IMR-90 (cell line): ENCODE measurements at regions not wholly inside any gene's neighbourhood (a gene's known extent, or its start where the extent isn't known, plus 50 kb on each side); places are given as distances from the start of the nearest gene placed in this dataset.

Experiments used
- ATAC-seq: fragments of 200-7000 bp; cut with Tn5 transposase; 2 replicates; pipeline ENCODE4 v1.9.1; 2020; ENCODE audit warnings: low read depth, mild to moderate bottlenecking, moderate library complexity
- BruUV-seq: library from RNA; stranded (reverse); fragments of 400-500 nt; replicated peaks from 2 replicates; lab custom pipeline; 2021; lab: Mats Ljungman, UMichigan
- CTCF ChIA-PET: fragments of 300-600 bp; formaldehyde crosslinking; extraction: SDS; loops from one replicate; lab custom pipeline; 2021; ENCODE audit warnings: antibody characterized with exemption; lab: Yijun Ruan, JAX
- POLR2A ChIA-PET: fragments of 300-600 bp; sonication (Branson Sonifier 250); formaldehyde crosslinking; loops from one replicate; lab custom pipeline; 2022; ENCODE audit warnings: antibody characterized with exemption; ENCODE audit not compliant: unreplicated experiment; lab: Charles Lee
- DNase-seq: peaks from one replicate; pipeline ENCODE4 v3.0.0; 2013
- H2AFZ ChIP-seq: replicated peaks from 2 replicates; pipeline ENCODE3; 2013; ENCODE audit warnings: low read length, mild to moderate bottlenecking; ENCODE audit not compliant: poor library complexity
- H2AK5ac ChIP-seq: 2 replicates; pipeline ENCODE4 v1.6.1; 2013; ENCODE audit warnings: low read depth, low read length, inconsistent platforms
- H2AK9ac ChIP-seq: replicated peaks from 2 replicates; pipeline ENCODE3; 2013; ENCODE audit warnings: mild to moderate bottlenecking, low read depth, low read length, moderate library complexity; ENCODE audit not compliant: poor library complexity
- H2BK120ac ChIP-seq: 2 replicates; pipeline ENCODE4 v1.6.1; 2013; ENCODE audit warnings: low read depth, low read length, inconsistent platforms
- H2BK15ac ChIP-seq: 3 replicates; pipeline ENCODE4 v1.6.1; 2013; ENCODE audit warnings: low read depth, low read length, inconsistent platforms
- H2BK20ac ChIP-seq: 2 replicates; pipeline ENCODE4 v1.6.1; 2013; ENCODE audit warnings: low read depth, mild to moderate bottlenecking, inconsistent platforms, low read length, moderate library complexity
- H2BK5ac ChIP-seq: 2 replicates; pipeline ENCODE4 v1.6.1; 2013; ENCODE audit warnings: mild to moderate bottlenecking, low read depth, low read length, inconsistent platforms; ENCODE audit not compliant: poor library complexity, severe bottlenecking
- H3K14ac ChIP-seq: replicated peaks from 2 replicates; pipeline ENCODE4 v1.6.1; 2013; ENCODE audit warnings: low read depth, low read length, inconsistent platforms
- H3K18ac ChIP-seq: 2 replicates; pipeline ENCODE4 v1.6.1; 2013; ENCODE audit warnings: low read depth, low read length, control low read depth
- H3K23ac ChIP-seq: 2 replicates; pipeline ENCODE4 v1.6.1; 2013; ENCODE audit warnings: low read depth, low read length, inconsistent platforms
- H3K27ac ChIP-seq: 2 replicates; pipeline ENCODE4 v1.5.1; 2013; ENCODE audit warnings: mild to moderate bottlenecking, control low read depth, low read length; ENCODE audit not compliant: insufficient read depth
- H3K27me3 ChIP-seq: 2 replicates; pipeline ENCODE4 v1.6.1; 2013; ENCODE audit warnings: low read length; ENCODE audit not compliant: control insufficient read depth, insufficient read depth
- H3K36me3 ChIP-seq: 2 replicates; pipeline ENCODE4 v1.6.1; 2013; ENCODE audit warnings: low read length, mixed read lengths; ENCODE audit not compliant: control insufficient read depth, insufficient read depth
- H3K4ac ChIP-seq: 2 replicates; pipeline ENCODE4 v1.6.1; 2013; ENCODE audit warnings: low read depth, low read length, inconsistent platforms
- H3K4me1 ChIP-seq: 2 replicates; pipeline ENCODE4 v1.6.1; 2013; ENCODE audit warnings: low read length, mixed read lengths; ENCODE audit not compliant: control insufficient read depth, insufficient read depth
- H3K4me2 ChIP-seq: 2 replicates; pipeline ENCODE4 v1.6.1; 2013; ENCODE audit warnings: low read depth, mild to moderate bottlenecking, control low read depth, low read length, moderate library complexity
- H3K4me3 ChIP-seq: 2 replicates; pipeline ENCODE4 v1.5.1; 2013; ENCODE audit warnings: low read depth, mild to moderate bottlenecking, control low read depth, low read length, moderate library complexity; ENCODE audit not compliant: insufficient read depth
- H3K56ac ChIP-seq: 2 replicates; pipeline ENCODE4 v1.6.1; 2013; ENCODE audit warnings: low read length, inconsistent platforms; ENCODE audit not compliant: insufficient read depth; ENCODE audit errors: extremely low read depth
- H3K79me1 ChIP-seq, 2 experiments: 2 replicates each; pipeline ENCODE4 v1.6.1; 2013; ENCODE audit warnings: low read length in 2 of 2, inconsistent platforms in 1 of 2, low read depth in 1 of 2
- H3K9ac ChIP-seq: 2 replicates; pipeline ENCODE4 v1.6.1; 2013; ENCODE audit warnings: low read depth, low read length, control low read depth
- H3K9me1 ChIP-seq: 2 replicates; pipeline ENCODE4 v1.6.1; 2013; ENCODE audit warnings: low read length, inconsistent platforms; ENCODE audit not compliant: insufficient read depth
- H3K9me3 ChIP-seq: 2 replicates; pipeline ENCODE4 v1.6.1; 2013; ENCODE audit warnings: low read length; ENCODE audit not compliant: control insufficient read depth, insufficient read depth
- H4K20me1 ChIP-seq: 2 replicates; pipeline ENCODE4 v1.6.1; 2013; ENCODE audit warnings: low read length, inconsistent platforms; ENCODE audit not compliant: insufficient read depth
- H4K5ac ChIP-seq: 2 replicates; pipeline ENCODE4 v1.6.1; 2013; ENCODE audit warnings: mild to moderate bottlenecking, low read depth, low read length, control low read depth
- H4K8ac ChIP-seq, 2 experiments: 2 replicates each; pipeline ENCODE4 v1.6.1; 2013; ENCODE audit warnings: low read depth in 2 of 2, low read length in 2 of 2, control low read depth in 1 of 2, inconsistent platforms in 1 of 2
- H4K91ac ChIP-seq: 2 replicates; pipeline ENCODE4 v1.6.1; 2013; ENCODE audit warnings: low read depth, low read length, inconsistent platforms; ENCODE audit not compliant: insufficient read depth
- BHLHE40 ChIP-seq: fragments of 150-350 bp; IDR thresholded peaks from 2 replicates; pipeline ENCODE4 v1.6.1; 2016; ENCODE audit warnings: mild to moderate bottlenecking, low read depth, low read length
- CHD1 ChIP-seq: IDR thresholded peaks from 2 replicates; pipeline ENCODE4 v1.6.1; 2012; ENCODE audit warnings: low read depth, low read length, improper control_type of control experiment
- FOS ChIP-seq: fragments of 150-350 bp; IDR thresholded peaks from 2 replicates; pipeline ENCODE4 v1.6.1; 2016; ENCODE audit warnings: low read depth, low read length
- MXI1 ChIP-seq: IDR thresholded peaks from 2 replicates; pipeline ENCODE4 v1.6.1; 2012; ENCODE audit warnings: low read depth, mild to moderate bottlenecking, low read length, moderate library complexity, borderline replicate concordance
- NFE2L2 ChIP-seq: fragments of 150-350 bp; IDR thresholded peaks from 2 replicates; pipeline ENCODE4 v1.6.1; 2016; ENCODE audit warnings: low read depth, mild to moderate bottlenecking, low read length
- WGBS, 2 experiments: methylation state at CpG; one replicate each; pipeline versions ENCODE4 v1.1.5 to v1.1.7; 2013; ENCODE audit warnings: missing lambda C conversion rate in 2 of 2; ENCODE audit not compliant: insufficient read length in 1 of 2; ENCODE audit errors: extremely low coverage in 2 of 2; 5-methylcytosine and 5-hydroxymethylcytosine counted together
- dilution Hi-C: fragments of 300-500 bp; cut with HindIII; formaldehyde crosslinking; loops from one replicate; pipeline ENCODE4 v1.14.3; 2018; ENCODE audit warnings: low sequenced_read_pairs; ENCODE audit not compliant: unreplicated experiment
- in situ Hi-C: fragments of 300-500 bp; cut with MboI; formaldehyde crosslinking; loops from 3 replicates; pipeline ENCODE4 v1.14.3; 2019; ENCODE audit warnings: low sequenced_read_pairs, inconsistent platforms, mixed read lengths
- intact Hi-C: fragments of 100-400 bp; cut with micrococcal nuclease; formaldehyde crosslinking; loops from 2 replicates; pipeline ENCODE4 v1.10.0; 2022
- TF ChIP-seq, protein P1 (sequence below): conservative IDR thresholded peaks from 2 replicates; pipeline ENCODE4 v1.5.1; 2012; ENCODE audit warnings: mild to moderate bottlenecking, low read depth, low read length, improper control_type of control experiment

DNA sequence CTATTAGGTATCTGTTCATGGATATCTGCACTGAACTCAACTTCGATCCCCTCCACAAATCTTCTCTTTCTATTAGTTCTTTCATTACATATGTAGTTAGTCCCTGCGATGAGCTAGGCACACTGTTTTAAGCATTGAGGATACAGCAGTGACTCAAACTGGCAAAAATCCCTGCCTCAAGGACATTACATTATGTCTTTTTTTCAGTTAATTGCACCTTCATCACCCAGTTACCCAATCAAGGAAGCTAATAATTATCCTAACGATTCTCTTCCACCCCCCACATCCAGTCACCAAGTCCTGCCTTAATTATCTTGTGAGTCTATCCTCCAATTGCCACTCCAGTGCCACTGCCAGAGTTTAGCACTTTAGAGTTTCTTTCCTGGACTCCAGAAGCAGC lies 89.3 kb downstream of the C13orf42 start:
- H3K9ac ChIP-seq: no peak overlapping the region
- H3K27ac ChIP-seq: no peak overlapping the region
- no peaks in the 10 kb centered on the region for H3K79me1 ChIP-seq
- no peak overlapping the region for H2AK9ac ChIP-seq
- no peak overlapping the region for H3K23ac ChIP-seq
- H3K4me2 ChIP-seq: no peak overlapping the region
- H3K36me3 ChIP-seq: no peaks in the 10 kb centered on the region
- H4K5ac ChIP-seq: no peak overlapping the region
- H2BK5ac ChIP-seq: no peak overlapping the region
- no peak overlapping the region for H4K8ac ChIP-seq
- no peaks in the 10 kb centered on the region for H3K9me3 ChIP-seq
- no peaks in the 10 kb centered on the region for H3K4me1 ChIP-seq
- H2AK5ac ChIP-seq: no peak overlapping the region
- CTCF ChIA-PET: no interaction called here
- H2BK20ac ChIP-seq: no peak overlapping the region
- no peak for TF ChIP-seq BHLHE40
- no peak for TF ChIP-seq FOS
- TF ChIP-seq NFE2L2: no peak
- TF ChIP-seq MXI1: no peak
- TF ChIP-seq, protein P1, sequence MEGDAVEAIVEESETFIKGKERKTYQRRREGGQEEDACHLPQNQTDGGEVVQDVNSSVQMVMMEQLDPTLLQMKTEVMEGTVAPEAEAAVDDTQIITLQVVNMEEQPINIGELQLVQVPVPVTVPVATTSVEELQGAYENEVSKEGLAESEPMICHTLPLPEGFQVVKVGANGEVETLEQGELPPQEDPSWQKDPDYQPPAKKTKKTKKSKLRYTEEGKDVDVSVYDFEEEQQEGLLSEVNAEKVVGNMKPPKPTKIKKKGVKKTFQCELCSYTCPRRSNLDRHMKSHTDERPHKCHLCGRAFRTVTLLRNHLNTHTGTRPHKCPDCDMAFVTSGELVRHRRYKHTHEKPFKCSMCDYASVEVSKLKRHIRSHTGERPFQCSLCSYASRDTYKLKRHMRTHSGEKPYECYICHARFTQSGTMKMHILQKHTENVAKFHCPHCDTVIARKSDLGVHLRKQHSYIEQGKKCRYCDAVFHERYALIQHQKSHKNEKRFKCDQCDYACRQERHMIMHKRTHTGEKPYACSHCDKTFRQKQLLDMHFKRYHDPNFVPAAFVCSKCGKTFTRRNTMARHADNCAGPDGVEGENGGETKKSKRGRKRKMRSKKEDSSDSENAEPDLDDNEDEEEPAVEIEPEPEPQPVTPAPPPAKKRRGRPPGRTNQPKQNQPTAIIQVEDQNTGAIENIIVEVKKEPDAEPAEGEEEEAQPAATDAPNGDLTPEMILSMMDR: no peak
- no peak for TF ChIP-seq CHD1
- no peak overlapping the region for H4K91ac ChIP-seq
- H3K4me3 ChIP-seq: no peak overlapping the region
- H3K18ac ChIP-seq: no peak overlapping the region
- no peak overlapping the region for H3K56ac ChIP-seq
- H3K27me3 ChIP-seq: peaks cover 8% of the 10 kb centered on the region
- dilution Hi-C loops: no loop called here
- H2BK120ac ChIP-seq: no peak overlapping the region
- no peak overlapping the region for H2AFZ ChIP-seq
- no peak overlapping the region for H2BK15ac ChIP-seq
- in situ Hi-C loops: no loop called here
- BruUV-seq: no TSS peak
- no peaks in the 10 kb centered on the region for H3K9me1 ChIP-seq
- no peak for ATAC-seq
- POLR2A ChIA-PET: no interaction called here
- no peaks in the 10 kb centered on the region for H4K20me1 ChIP-seq
- no peak overlapping the region for H3K14ac ChIP-seq
- no peak overlapping the region for H3K4ac ChIP-seq
- WGBS, 2 experiments: no CpG with 5 or more reads among the region's 3 CpGs
- DNase-seq: no peak
- intact Hi-C loops: no loop called here
